Fibroblast of pulmonary artery (primary cell): ENCODE measurements at regions not wholly inside any gene's neighbourhood (a gene's known extent, or its start where the extent isn't known, plus 50 kb on each side); places are given as distances from the start of the nearest gene placed in this dataset.

ENCODE experiments used
- DNase-seq: peaks from one replicate; pipeline ENCODE4 v3.0.0-alpha.2; 2010; ENCODE audit warnings: low read depth
- H3K4me3 ChIP-seq: replicated peaks from 2 replicates; pipeline ENCODE4 v1.5.1; 2011; ENCODE audit warnings: low read depth, mild to moderate bottlenecking, control low read depth, low read length, moderate library complexity
- CTCF ChIP-seq: IDR thresholded peaks from 2 replicates; pipeline ENCODE4 v1.5.1; 2011; ENCODE audit warnings: mild to moderate bottlenecking, control low read depth, low read length, inconsistent platforms; ENCODE audit errors: missing control alignments

GRCh38 chr1:4056989-4057388 is 156.9 kb upstream of the C1orf174 start:
- no peak for TF ChIP-seq CTCF
- H3K4me3 ChIP-seq: no peak overlapping the region
- DNase-seq: no peak

- no peak for DNase-seq
- TF ChIP-seq CTCF: no peak
- no peak overlapping the region for H3K4me3 ChIP-seq
Observed at GRCh38 chr1:4057603-4058002, 157.5 kb upstream of the C1orf174 start.

DNA sequence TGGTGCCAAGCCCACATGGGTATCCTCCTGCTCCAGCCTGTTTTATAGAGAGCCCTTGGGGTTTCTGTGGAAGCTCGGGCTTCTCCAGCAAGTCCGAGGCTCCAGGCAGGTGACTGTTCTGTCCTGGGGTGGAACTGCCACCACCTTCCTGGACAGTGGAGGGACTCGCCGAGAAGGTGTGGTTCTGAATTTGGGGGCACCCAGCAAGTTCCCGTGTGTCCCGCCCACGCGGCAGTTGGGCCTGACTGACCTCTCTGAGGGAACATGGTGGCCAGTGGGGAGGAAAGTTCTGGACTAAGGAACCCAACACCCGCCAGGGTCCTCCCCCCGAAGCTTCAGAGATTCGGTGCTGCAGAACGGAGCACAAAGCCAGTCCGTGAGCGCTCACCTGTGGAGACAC is 158.1 kb upstream of the C1orf174 start:
- H3K4me3 ChIP-seq: no peak overlapping the region
- no peak for TF ChIP-seq CTCF
- DNase-seq: no peak

DNA sequence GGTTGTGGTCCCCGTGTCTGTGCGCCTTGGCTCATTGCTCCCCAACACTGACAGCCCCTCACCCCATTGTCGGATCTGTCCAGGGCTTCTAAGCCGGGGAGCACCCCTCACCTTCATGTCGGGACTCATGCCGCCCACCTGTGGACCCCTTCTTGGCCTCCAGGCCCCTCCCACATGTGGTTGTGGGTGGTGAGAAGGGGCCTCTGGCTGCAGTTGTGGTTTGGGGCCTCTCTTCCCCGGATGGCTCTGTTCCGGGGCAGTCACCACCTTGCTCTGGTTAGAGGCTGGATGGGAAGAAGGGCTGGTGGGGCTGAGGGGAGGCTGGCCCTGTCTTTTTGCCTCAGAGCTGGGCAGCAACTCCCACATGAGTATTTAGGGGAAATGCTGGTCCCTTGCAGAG is 158.6 kb upstream of the C1orf174 start:
- TF ChIP-seq CTCF: no peak
- no peak overlapping the region for H3K4me3 ChIP-seq
- no peak for DNase-seq

- no peak for DNase-seq
- TF ChIP-seq CTCF: no peak
- no peak overlapping the region for H3K4me3 ChIP-seq
Observed at GRCh38 chr1:4059270-4059669, 159.2 kb upstream of the C1orf174 start.

GRCh38 chr1:4060850-4061249 is 160.8 kb upstream of the C1orf174 start:
- TF ChIP-seq CTCF: no peak
- H3K4me3 ChIP-seq: no peak overlapping the region
- no peak for DNase-seq

DNA sequence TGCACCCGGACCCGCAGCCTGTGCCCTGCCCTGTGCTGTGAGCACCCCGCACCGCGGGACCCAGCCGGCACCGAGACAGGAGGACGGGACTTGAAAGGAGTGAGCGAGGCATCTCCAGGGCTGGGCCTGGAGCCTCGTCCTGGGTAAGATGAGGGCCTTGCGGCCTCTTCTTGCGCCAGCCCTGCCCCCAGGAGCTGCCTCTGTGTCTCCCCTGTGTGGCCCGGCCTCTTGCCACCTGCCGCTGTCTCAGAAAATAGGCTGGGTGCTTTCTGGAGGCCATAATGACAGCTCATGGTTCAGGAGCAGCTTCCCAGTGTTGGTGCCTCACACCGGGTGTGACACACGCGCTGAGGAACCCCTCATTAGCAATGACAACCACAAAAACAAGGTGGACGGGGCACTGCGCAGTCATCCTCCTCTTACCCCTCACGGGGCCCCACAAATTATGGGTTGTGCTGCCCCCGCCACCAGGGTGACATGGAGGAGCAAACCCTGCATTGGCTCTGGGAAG is 161.5 kb upstream of the C1orf174 start:
- no peak for TF ChIP-seq CTCF
- no peak overlapping the region for H3K4me3 ChIP-seq
- no peak for DNase-seq
